ENCODE measurements at regions not wholly inside any gene's neighbourhood (a gene's known extent, or its start where the extent isn't known, plus 50 kb on each side); places are given as distances from the start of the nearest gene placed in this dataset.

- DNase-seq (ENCODE audit: low spot score): no peak
Measured at GRCh38 chr6:67362976-67363375, 1272.1 kb upstream of the ADGRB3 start.

DNA sequence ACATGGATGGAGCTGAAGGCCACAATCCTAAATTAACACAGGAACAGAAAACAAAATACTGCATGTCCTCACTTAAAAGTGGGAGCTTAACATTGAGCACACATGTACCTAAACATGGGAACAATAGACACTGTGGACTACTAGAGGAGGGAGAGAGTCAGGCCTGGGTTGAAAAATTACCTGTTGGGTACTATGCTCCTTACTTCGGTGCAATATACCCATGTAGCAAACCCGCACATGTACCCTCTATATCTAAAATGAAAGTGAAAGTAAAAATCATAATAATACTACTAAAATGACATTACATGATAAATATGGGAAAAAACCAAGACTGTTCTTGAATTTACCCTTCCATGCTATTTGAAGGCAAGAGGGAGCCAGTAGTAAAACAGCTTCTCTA lies 1273.8 kb upstream of the ADGRB3 start:
- DNase-seq (ENCODE audit: low spot score): no peak

GRCh38 chr6:67358241-67358640 lies 1276.8 kb upstream of the ADGRB3 start:
- no peak for DNase-seq (ENCODE audit: low spot score)

DNA sequence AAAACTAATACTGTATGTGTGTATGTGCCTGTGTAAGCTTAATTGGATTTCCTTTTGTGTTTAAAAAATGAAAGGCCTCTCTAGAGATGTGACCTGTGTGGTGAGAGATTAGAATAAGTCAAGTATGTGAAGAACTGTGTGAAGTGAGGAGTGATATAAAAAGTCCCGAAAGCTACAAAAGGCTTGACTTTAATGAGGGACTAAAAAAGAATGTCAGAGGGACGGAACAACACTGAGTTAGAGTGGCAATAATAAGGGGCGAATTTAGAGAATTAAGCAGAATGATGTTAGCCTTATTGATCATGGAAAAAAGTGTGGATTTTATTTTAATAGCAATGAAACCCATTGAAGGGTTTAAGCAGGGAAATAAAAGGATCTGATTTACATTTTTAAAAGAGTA lies 1281.2 kb upstream of the ADGRB3 start:
- no peak for DNase-seq (ENCODE audit: low spot score)

DNA sequence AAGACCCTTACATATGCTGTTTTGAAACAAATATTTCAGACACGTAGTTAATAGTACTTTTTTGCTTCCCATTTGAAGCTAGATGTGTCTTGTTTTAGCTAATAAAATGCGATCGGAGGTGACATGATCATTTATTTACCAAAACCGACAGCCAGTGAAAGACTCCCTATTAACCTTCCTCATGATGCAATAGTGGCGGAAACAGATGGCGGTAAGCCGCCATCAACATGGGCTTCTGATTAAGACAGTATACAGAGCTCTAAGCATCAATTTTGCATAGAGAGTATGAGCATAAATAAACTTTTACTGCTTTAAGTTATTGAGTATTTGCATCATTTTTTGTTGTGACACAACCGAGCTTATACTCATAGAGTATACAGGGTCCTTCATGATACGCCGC lies 1282.4 kb upstream of the ADGRB3 start:
- no peak for DNase-seq (ENCODE audit: low spot score)

GRCh38 chr6:67350729-67351128 lies 1284.4 kb upstream of the ADGRB3 start:
- no peak for DNase-seq (ENCODE audit: low spot score)

GRCh38 chr6:67345946-67346345 lies 1289.1 kb upstream of the ADGRB3 start:
- no peak for DNase-seq (ENCODE audit: low spot score)

GRCh38 chr6:67336014-67336413 lies 1299.1 kb upstream of the ADGRB3 start:
- DNase-seq (ENCODE audit: low spot score): no peak

DNA sequence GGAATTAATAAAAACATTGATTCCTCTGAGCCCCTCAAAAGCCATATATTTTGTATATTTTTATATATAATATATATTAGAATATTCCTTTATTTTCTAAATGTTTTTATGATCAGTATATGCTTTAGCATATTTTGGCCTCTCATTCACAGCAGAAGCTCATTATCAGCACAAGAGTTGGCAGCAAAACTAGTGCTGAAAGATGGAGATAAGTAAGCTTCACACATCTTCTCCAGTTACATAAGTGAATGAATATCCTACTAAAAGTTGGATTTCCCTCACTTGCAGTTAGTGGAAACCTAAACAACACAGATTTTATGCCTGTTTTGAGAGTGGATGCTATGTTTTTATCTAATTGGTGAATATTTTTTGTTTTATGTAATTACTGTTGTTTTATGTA lies 1303.8 kb upstream of the ADGRB3 start:
- no peak for DNase-seq (ENCODE audit: low spot score)

DNA sequence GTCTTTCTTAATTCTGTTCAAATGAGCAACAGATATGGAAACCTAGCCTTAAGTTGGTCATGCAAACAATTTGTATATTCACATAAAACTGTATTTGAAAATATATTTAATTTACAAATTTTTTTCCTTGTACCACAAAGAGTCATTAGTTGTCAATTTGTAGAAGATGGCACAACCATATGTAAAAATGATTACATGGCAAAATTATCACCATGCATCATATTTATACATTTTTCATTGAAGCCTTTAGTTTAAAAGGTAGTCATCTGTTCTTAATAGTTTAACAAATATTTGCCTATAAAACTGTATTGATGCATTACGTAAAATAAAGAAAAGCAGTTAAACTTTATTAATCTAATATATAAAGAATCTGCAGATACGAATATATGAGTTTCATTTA lies 1306.8 kb upstream of the ADGRB3 start:
- DNase-seq (ENCODE audit: low spot score): no peak

- no peak for DNase-seq (ENCODE audit: low spot score)
Measured at GRCh38 chr6:67300430-67301040, 1334.5 kb upstream of the ADGRB3 start.

- no peak for DNase-seq (ENCODE audit: low spot score)
Measured at GRCh38 chr6:67292169-67292568, 1342.9 kb upstream of the ADGRB3 start.

- no peak for DNase-seq (ENCODE audit: low spot score)
Measured at GRCh38 chr6:67287566-67287965, 1347.5 kb upstream of the ADGRB3 start.

- DNase-seq (ENCODE audit: low spot score): no peak
Measured at GRCh38 chr6:67285770-67286495, 1349.1 kb upstream of the ADGRB3 start.

- no peak for DNase-seq (ENCODE audit: low spot score)
Measured at GRCh38 chr6:67277312-67277711, 1357.8 kb upstream of the ADGRB3 start.

- DNase-seq (ENCODE audit: low spot score): no peak
Measured at GRCh38 chr6:67265996-67266921, 1368.8 kb upstream of the ADGRB3 start.

GRCh38 chr6:67252663-67253062 lies 1382.4 kb upstream of the ADGRB3 start:
- DNase-seq (ENCODE audit: low spot score): no peak

DNA sequence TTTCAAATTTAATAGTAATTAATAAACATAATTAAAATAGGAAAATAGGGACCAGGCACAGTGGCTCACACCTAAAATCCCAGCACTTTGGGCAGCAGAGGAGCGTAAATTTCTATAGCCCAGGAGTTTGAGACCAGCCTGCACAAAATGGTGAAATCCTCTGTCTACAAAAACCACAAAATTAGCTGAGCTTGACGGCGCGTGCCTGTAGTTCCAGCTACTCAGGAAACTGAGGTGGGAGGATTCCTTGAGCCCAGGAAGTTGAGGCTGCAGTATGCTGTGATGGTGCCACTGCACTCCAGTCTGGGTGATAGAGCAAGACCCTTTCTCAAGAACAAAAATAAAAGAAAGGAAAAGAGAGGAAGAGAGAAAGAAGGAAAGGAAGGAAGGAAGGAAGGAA lies 1387.0 kb upstream of the ADGRB3 start:
- no peak for DNase-seq (ENCODE audit: low spot score)

- no peak for DNase-seq (ENCODE audit: low spot score)
Measured at GRCh38 chr6:67244037-67244436, 1391.0 kb upstream of the ADGRB3 start.

DNA sequence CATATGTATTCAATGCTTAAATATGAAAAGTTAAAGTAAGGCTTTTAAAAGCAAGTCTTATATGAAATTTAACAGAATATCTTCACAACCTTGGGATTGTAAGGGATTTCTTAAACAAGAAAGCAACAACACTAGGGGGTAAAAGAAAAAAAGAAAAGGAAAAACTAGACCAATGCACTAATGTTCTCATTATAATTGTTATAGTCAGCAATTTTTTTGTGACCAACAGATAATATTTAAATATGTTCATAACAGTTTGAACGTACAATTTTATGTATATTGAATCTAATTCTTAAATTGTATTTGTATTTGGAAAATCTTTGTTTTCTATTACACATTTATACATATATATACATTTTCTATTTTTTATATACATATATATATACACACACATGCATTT lies 1397.8 kb upstream of the ADGRB3 start:
- DNase-seq (ENCODE audit: low spot score): no peak

DNA sequence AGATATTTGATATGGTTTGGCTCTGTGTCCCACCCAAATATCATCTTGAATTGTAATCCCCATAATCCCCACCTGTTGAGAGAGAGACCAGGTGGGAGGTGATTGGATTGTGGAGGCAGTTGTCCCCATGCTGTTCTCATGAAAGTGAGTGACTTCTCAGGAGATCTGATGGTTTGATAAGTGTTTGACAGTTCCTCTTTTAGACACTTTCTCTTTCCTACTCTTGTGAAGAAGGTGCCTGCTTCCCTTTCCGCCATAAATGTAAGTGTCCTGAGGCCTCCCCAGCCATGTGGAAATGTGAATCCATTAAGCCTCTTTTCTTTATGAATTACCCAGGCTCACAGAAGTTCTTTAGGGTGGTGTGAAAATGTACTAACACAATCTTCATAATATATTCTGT lies 1404.0 kb upstream of the ADGRB3 start:
- DNase-seq (ENCODE audit: low spot score): no peak

DNA sequence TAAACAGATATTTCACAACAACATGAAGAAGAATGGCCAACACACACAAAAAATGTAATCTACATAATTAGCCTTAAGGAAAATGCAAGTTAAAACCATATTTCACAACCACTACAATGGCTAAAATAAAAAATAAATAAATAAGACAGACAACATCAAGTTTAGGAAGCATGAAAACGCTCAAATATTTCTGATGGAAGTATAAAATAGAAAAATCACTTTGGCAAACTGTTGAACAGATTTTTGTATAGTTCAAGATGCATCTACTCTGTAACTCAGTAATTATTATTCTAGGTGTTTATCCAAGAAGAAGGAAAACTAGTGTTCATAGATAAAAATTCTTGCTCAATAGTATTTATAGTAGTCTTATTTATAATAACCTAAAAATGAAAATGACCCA lies 1410.1 kb upstream of the ADGRB3 start:
- DNase-seq (ENCODE audit: low spot score): no peak

- no peak for DNase-seq (ENCODE audit: low spot score)
Measured at GRCh38 chr6:67221226-67221625, 1413.9 kb upstream of the ADGRB3 start.
